Thyroid gland (tissue), 4 donors: ENCODE measurements at regions not wholly inside any gene's neighbourhood (a gene's known extent, or its start where the extent isn't known, plus 50 kb on each side); places are given as distances from the start of the nearest gene placed in this dataset.
"Not testable (repeated sequence)": the region's sequence is repeated elsewhere in the genome, so short reads cannot be mapped to it uniquely, and the experiment has no call there.

Experiments
- DNase-seq, 2 donors: peaks; one replicate each; pipeline ENCODE4 v3.0.0-alpha.2; 2019
- H3K27ac ChIP-seq, 3 donors: fragments of 200-600 bp; sonication (generic); 1 replicate in 2 of 3; 2 replicates in 1 of 3; pipeline ENCODE4 v1.5.1; 2016 to 2019; ENCODE audit warnings: mild to moderate bottlenecking in 1 of 3, moderate library complexity in 1 of 3
- H3K27me3 ChIP-seq: fragments of 200-600 bp; sonication (generic); one replicate; pipeline ENCODE4 v1.5.1; 2019
- H3K36me3 ChIP-seq, 2 donors: fragments of 200-600 bp; sonication (generic); one replicate each; pipeline ENCODE4 v1.5.1; 2016 to 2019
- H3K4me1 ChIP-seq, 2 donors: fragments of 200-600 bp; sonication (generic); one replicate each; pipeline ENCODE4 v1.5.1; 2017 to 2019
- H3K4me3 ChIP-seq, 3 donors: fragments of 200-600 bp; sonication (generic); replicated peaks in 1 of 3; 1 replicate in 2 of 3; 2 replicates in 1 of 3; pipeline ENCODE4 v1.5.1; 2016; ENCODE audit warnings: mild to moderate bottlenecking in 1 of 3
- H3K9me3 ChIP-seq: fragments of 200-600 bp; sonication (generic); one replicate; pipeline ENCODE4 v1.5.1; 2017
- WGBS, 2 donors: methylation state at CpG; one replicate each; pipeline ENCODE4 v1.1.5; 2017; 5-methylcytosine and 5-hydroxymethylcytosine counted together
- intact Hi-C: fragments of 100-400 bp; cut with DNase I; formaldehyde crosslinking; loops from one replicate; pipeline ENCODE4 v1.15.1; 2023

DNA sequence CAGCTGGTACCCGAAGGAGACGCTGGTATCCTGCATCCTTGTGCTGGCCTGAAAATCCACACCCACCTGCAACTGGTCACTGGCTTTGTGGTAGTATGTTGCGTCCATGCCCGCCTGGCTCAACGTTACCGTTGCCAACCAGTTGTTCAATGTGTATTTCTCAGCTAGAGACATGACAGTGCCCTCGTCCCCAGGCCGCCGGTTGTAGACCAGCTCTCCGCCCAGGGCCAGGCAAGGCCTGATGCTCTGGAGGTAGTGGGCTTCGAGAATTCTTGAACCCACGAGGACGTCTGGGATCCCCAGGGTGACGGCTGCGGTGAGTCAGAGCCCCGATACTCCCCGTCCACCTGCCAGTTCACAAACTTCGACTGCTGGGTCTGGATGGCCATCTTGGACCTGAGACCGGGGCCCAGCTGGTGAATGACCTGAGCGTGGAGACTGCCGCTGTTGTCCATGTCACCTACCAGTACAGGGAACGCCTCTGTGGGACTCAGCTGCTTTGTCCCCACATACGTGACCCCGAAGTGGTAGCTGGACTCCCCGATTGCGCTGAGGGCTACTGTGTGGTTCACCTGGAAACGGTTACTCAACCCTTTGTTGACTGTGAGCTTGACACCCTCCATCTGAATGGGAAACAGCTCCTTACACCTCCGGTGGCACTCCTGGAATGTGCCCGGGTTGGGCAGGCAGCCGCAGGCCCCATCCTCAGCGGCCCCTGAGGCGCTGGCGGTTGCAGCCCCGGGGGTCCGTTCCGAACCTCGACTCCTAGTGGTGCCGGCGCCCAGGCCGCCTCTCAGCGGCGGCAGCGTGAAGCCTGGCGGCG, 165.0 kb downstream of the POTEM start:
- H3K9me3 ChIP-seq, intact Hi-C loops, DNase-seq, H3K4me3 ChIP-seq, H3K27ac ChIP-seq, H3K36me3 ChIP-seq, H3K27me3 ChIP-seq, H3K4me1 ChIP-seq: not testable (repeated sequence)
- 92% methylated on average over 12 of the region's 45 CpGs; no CpG with 5 or more reads in 1 of the 2 donors for WGBS, 2 donors

DNA sequence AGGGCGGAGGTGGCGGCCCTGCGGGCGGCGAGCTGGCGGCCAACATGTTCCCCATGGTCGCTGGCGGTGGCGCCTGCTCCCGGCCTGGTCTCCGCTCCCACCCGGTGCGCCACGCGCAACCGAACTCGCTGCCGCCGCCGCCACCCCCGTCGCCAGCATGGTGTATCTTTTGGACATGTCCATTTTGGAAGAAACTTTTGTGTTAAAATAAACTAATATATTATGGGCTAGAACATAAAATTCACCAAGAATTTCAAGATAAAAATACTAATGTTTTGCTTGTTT, 165.5 kb downstream of the POTEM start:
- H3K4me1 ChIP-seq, H3K4me3 ChIP-seq, H3K27me3 ChIP-seq, H3K36me3 ChIP-seq, H3K9me3 ChIP-seq, intact Hi-C loops, DNase-seq, H3K27ac ChIP-seq: not testable (repeated sequence)
- WGBS, 2 donors = no CpG with 5 or more reads among the region's 22 CpGs

DNA sequence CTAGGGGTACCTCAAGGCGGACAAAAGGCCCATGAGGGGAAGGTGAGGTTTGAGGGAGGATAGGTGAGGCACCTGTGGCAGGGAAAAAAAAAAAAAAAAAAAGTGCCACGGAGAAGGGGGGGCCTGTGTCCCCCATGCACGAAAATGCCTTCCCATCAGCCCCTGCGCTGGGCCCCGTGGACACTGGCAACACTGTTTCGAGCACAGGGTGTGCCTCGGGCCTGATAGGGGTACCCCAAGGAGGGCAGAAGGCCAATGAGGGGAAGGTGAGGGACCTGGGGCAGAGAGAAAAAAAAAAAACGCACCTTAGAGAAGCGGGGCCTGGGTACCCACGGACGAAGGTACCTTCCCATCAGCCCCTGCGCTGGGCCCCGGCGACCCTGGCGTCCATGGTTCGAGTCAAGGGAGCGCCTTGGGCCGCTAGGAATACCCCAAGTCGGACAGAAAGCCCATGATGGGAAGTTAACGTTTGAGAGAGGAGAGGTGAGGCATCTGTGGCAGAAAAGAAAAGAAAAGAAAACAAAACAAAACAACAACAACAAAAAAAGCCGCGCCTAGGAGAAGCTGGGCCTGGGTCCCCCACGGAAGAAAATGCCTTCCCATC, 190.0 kb downstream of the POTEM start:
- not testable (repeated sequence) for H3K36me3 ChIP-seq, H3K27ac ChIP-seq
- 64 to 71% methylated on average over 4 to 18 of the region's 23 CpGs for WGBS, 2 donors

DNA sequence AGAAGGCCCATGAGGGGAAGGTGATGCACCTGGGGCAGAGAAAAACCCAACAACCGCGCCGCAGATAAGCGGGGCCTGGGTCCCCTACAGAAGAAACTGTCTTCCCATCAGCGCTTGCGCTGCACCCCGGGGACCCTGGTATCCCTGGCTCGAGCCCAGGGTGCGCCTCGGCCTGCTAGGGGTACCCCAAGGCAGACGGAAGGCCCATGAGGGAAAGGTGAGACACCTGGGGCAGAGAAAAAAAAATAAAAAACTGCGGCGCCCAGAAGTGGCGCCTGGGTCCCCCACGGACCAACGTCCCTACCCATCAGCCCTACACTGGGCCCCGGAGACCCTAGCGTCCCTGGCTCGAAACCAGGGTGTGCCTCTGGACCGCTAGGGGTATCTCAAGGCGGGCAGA, 190.8 kb downstream of the POTEM start:
- intact Hi-C loops, H3K27ac ChIP-seq, H3K27me3 ChIP-seq, DNase-seq, H3K4me1 ChIP-seq, H3K9me3 ChIP-seq, H3K36me3 ChIP-seq, H3K4me3 ChIP-seq: not testable (repeated sequence)
- WGBS, 2 donors = 77 to 79% methylated on average over 4 to 16 of the region's 21 CpGs

More for the DNA sequence above, 190.0 kb downstream of the POTEM start:
- H3K4me1 ChIP-seq, H3K4me3 ChIP-seq, DNase-seq, H3K27me3 ChIP-seq, intact Hi-C loops, H3K9me3 ChIP-seq: not testable (repeated sequence)

DNA sequence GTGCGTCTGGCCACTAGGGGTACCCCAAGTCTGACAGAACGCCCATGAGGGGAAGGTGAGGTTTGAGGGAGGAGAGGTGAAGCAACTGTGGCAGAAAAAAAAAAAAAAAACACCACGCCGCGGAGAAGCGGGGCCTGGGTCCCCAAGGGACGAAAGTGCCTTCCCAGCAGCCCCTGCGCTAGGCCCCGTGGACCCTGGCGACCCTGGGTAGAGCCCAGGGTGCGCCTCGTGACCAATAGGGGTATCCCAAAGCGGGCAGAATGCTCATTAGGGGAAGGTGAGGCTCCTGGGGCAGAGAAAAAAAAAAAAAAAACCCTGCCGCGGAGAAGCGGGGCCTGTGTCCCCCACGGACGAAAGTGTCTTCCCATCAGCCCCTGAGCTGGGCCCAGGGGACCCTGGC, 191.4 kb downstream of the POTEM start:
- H3K27me3 ChIP-seq, H3K9me3 ChIP-seq, H3K4me1 ChIP-seq, H3K27ac ChIP-seq, DNase-seq, H3K36me3 ChIP-seq, H3K4me3 ChIP-seq, intact Hi-C loops: not testable (repeated sequence)
- 71% methylated on average over 6 of the region's 18 CpGs; no CpG with 5 or more reads in 1 of the 2 donors for WGBS, 2 donors

DNA sequence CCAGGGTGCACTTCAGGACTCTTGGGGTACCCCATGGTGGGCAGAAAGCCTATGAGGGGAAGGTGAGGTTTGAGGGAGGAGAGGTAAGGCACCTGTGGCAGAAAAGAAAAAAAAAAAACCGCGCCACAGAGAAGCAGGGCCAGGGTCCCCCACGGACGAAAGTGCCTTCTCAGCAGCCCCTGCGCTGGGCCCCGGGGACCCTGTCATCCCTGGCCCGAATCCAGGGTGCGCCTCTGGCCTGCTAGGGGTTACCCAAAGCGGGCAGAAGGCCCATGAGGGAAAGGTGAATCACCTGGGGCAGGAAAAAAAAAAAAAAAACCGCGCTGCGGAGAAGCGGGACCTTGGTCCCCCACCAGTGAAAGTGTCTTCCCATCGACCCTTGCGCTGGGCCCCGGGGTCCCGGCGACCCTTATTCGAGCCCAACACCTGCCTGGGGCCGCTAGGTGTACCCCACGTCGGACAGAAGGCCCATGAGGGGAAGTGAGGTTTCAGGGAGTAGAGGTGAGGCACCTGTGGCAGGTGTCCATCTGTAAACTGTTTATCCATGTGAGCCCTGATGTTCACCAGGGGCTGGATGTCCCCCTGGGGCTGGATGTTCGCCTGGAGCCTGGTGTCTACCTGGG, 191.9 kb downstream of the POTEM start:
- H3K27me3 ChIP-seq, H3K4me3 ChIP-seq, DNase-seq, intact Hi-C loops, H3K4me1 ChIP-seq, H3K36me3 ChIP-seq, H3K27ac ChIP-seq, H3K9me3 ChIP-seq: not testable (repeated sequence)
- 83 to 90% methylated on average over 5 to 22 of the region's 23 CpGs for WGBS, 2 donors

DNA sequence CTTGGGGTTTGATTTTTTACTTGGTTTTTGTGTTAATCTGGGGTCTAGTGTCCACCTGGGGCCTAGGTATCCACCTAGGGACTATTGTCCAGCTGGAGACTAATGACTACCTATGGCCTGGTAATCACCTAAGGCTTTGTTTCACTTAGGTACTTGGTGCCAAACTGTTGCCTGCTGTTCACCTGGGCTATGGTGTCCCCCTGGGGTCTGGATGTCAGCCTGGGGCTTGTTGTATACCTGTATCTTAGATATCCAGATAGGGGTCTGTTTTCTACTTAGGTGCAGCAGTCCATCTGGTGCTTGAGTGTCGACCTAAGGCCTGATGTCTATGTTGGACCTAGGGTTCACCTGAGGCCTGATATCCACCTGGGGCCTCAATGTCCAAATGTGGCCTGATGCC, 193.1 kb downstream of the POTEM start:
- H3K4me3 ChIP-seq, H3K9me3 ChIP-seq, H3K4me1 ChIP-seq, H3K27ac ChIP-seq, DNase-seq, H3K27me3 ChIP-seq, intact Hi-C loops, H3K36me3 ChIP-seq: not testable (repeated sequence)
- WGBS, 2 donors = no CpG with 5 or more reads among the region's 1 CpG

DNA sequence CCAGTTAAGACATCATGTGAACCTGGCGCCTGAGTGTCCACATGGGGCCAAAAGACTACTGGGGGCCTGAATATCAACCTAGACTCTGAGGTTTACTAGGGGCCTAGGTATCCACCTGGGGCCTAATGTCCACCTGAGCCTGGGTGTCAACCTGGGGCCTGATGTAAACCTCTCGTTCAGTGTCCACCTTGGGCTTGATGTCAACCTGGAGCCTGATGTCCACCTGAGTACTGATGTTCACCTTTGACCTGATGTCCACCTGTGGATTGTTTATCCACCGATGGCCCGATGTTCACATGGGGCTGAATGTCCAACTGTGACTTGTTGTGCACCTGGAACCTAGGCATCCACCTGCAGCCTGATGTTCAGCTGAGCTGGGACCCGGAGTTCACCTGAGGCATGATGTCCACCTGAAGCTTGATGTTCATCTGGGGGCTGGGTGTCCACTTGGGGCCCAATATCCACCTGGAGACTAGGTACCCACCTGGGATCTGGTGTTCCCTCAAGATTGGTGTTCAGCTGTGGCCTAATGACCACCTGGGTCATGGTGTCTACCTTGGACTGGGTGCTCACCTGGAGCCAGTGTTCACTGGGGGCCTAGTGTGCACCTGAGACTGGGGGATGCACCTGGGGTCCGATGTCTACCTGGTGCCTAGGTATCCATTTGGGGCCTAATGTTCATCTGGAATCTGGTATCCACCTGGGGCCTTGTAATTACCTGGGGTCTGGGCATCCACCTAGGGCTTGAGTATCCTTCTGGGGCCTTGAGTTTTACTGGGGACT, 194.2 kb downstream of the POTEM start:
- H3K9me3 ChIP-seq, H3K27me3 ChIP-seq, H3K4me3 ChIP-seq, intact Hi-C loops, H3K27ac ChIP-seq, H3K4me1 ChIP-seq, H3K36me3 ChIP-seq: not testable (repeated sequence)
- 75 to 85% methylated on average over 6 of the region's 6 CpGs for WGBS, 2 donors
- DNase-seq = peak in 1 of 2 donors; percentile 3

DNA sequence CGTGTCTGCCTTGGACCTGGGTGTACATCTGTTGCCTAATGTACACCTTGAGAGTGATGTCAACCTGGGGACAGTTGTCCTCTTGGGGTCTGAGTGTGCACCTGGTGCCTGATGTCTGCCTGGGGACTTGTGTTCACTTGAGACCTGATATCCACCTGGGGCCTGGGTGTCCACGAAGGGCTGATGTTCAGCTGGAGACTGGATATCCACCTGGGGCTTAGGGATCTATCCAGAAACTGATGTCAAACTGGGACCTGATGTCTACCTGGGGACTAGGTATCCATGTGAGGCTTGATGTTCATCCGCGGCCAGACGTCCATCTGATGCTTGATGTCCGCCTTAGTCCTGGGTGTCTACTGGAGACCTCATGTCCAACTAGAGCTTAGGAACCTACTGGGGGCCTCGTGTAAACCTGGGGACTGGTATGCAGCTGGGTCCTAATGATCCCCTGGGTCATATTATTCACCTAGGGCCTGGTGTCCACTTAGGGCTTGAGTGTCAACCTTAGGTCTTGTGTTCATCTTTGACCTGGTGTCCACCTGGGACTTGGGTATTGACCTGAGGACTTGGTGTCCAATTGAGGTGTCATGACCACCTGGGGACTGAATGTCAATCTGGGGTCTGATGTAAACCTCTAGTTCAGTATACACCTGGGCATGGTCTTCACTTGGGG, 194.9 kb downstream of the POTEM start:
- DNase-seq, H3K9me3 ChIP-seq, H3K4me3 ChIP-seq, H3K27me3 ChIP-seq, H3K36me3 ChIP-seq, intact Hi-C loops, H3K4me1 ChIP-seq, H3K27ac ChIP-seq: not testable (repeated sequence)
- 70 to 71% methylated on average over 6 of the region's 7 CpGs for WGBS, 2 donors

DNA sequence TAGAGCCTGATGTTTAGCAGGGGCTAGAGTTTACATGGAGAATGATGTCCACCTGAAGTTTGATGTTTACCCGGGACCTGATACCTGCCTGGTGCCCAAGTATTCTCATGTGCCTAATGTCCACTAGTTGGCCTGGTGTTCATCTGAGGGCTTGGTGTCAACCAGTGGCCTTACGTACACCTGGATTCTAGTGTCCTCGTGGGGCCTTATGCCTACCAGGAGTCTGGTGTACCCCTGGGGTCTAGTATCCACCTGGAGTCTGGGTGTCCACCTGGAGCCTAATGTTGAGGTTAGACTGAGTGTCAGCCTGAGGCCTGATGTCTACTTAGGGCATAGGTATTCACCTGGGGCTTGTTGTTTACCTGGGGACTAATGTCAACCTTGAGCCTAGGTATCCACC, 195.7 kb downstream of the POTEM start:
- DNase-seq, intact Hi-C loops, H3K4me1 ChIP-seq, H3K27ac ChIP-seq, H3K36me3 ChIP-seq, H3K4me3 ChIP-seq, H3K27me3 ChIP-seq, H3K9me3 ChIP-seq: not testable (repeated sequence)
- WGBS, 2 donors = 50% methylated on average over 2 of the region's 3 CpGs; no CpG with 5 or more reads in 1 of the 2 donors

DNA sequence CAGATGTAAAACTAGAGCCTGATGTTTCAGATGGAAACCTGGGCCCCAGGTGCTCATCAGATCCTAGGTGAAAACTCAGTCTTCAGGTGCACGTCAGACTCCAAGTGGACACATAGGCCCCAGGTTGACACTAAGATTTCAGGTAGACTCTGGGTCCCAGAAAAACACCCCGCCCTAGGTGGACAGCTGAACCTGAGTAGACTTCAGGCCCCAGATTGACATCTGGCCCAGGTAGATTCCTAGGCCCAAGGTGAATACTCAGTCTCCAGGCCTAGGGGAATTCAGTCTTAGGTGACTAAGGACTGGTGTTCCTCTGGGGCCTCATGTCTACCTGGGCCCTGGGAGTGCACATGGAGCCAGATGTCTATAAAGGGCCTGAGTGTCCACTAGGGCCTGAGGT, 196.7 kb downstream of the POTEM start:
- 53 to 61% methylated on average over 2 of the region's 2 CpGs for WGBS, 2 donors
- DNase-seq, H3K9me3 ChIP-seq, H3K27ac ChIP-seq, H3K27me3 ChIP-seq, intact Hi-C loops, H3K36me3 ChIP-seq, H3K4me3 ChIP-seq, H3K4me1 ChIP-seq: not testable (repeated sequence)

DNA sequence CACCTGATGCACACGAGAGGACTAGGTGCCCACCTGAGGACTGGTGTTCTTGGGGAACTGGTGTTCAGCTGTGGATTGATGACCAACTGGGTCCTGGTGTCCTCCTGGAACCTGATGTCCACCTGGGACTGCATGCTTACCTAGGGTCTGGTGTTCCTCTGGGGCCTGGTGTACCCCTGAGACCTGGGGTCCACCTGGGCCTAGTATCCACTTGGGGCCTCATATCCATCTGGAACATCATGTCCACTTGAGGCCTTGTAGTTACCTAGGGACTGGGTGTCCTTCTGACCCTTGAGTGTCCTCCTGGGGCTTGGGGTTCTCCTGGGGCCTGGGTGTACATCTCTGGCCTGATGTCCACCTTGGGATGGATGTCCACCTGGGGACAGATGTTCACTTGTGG, 197.2 kb downstream of the POTEM start:
- H3K36me3 ChIP-seq, H3K4me3 ChIP-seq, H3K27ac ChIP-seq, DNase-seq, H3K27me3 ChIP-seq, intact Hi-C loops, H3K4me1 ChIP-seq, H3K9me3 ChIP-seq: not testable (repeated sequence)
- no CpG with 5 or more reads among the region's 1 CpG for WGBS, 2 donors
